HEK293T (cell line): ENCODE measurements at regions not wholly inside any gene's neighbourhood (a gene's known extent, or its start where the extent isn't known, plus 50 kb on each side); places are given as distances from the start of the nearest gene placed in this dataset.

Experiments
- ARNT ChIP-seq: fragments of 450-650 bp; IDR thresholded peaks from 2 replicates; pipeline ENCODE4 v1.6.1; 2017; ENCODE audit warnings: mild to moderate bottlenecking
- BHLHE40 ChIP-seq: fragments of 450-650 bp; IDR thresholded peaks from 2 replicates; pipeline ENCODE4 v1.6.1; 2016; ENCODE audit warnings: mild to moderate bottlenecking, moderate library complexity, borderline replicate concordance
- HDGF ChIP-seq: fragments of 450-650 bp; IDR thresholded peaks from 2 replicates; pipeline ENCODE4 v1.6.1; 2017; ENCODE audit warnings: antibody characterized with exemption, borderline replicate concordance
- L3MBTL2 ChIP-seq: fragments of 450-650 bp; conservative IDR thresholded peaks from 2 replicates; pipeline ENCODE4 v1.6.1; 2016; ENCODE audit warnings: mild to moderate bottlenecking
- LEF1 ChIP-seq: fragments of 450-650 bp; IDR thresholded peaks from 2 replicates; pipeline ENCODE4 v1.6.1; 2017; ENCODE audit warnings: mild to moderate bottlenecking, borderline replicate concordance
- NFRKB ChIP-seq: fragments of 450-650 bp; IDR thresholded peaks from 2 replicates; pipeline ENCODE4 v1.6.1; 2016; ENCODE audit warnings: mild to moderate bottlenecking, moderate library complexity
- SP1 ChIP-seq: fragments of 450-650 bp; IDR thresholded peaks from 2 replicates; pipeline ENCODE4 v1.6.1; 2017
- SUZ12 ChIP-seq: fragments of 450-650 bp; IDR thresholded peaks from 2 replicates; pipeline ENCODE4 v1.6.1; 2016; ENCODE audit warnings: mild to moderate bottlenecking
- TF ChIP-seq, protein P1 (sequence below): fragments of 450-650 bp; IDR thresholded peaks from 2 replicates; pipeline ENCODE4 v1.6.1; 2016

- TF ChIP-seq SUZ12 (no peak), HDGF (no peak), NFRKB (no peak), LEF1 (no peak), L3MBTL2 (no peak), ARNT (no peak), SP1 (no peak), BHLHE40 (no peak)
- TF ChIP-seq, protein P1, sequence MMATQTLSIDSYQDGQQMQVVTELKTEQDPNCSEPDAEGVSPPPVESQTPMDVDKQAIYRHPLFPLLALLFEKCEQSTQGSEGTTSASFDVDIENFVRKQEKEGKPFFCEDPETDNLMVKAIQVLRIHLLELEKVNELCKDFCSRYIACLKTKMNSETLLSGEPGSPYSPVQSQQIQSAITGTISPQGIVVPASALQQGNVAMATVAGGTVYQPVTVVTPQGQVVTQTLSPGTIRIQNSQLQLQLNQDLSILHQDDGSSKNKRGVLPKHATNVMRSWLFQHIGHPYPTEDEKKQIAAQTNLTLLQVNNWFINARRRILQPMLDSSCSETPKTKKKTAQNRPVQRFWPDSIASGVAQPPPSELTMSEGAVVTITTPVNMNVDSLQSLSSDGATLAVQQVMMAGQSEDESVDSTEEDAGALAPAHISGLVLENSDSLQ, result no peak
Observed at GRCh38 chr10:111246814-111247452, 170.1 kb downstream of the ADRA2A start.
